Karpas-422 (cell line): ENCODE measurements at regions not wholly inside any gene's neighbourhood (a gene's known extent, or its start where the extent isn't known, plus 50 kb on each side); places are given as distances from the start of the nearest gene placed in this dataset.
"Not testable (repeated sequence)": the region's sequence is repeated elsewhere in the genome, so short reads cannot be mapped to it uniquely, and the experiment has no call there.

Source experiments
- DNase-seq: peaks from one replicate; pipeline ENCODE4 v3.0.0-alpha.2; 2015
- H2AFZ ChIP-seq: fragments of 200-600 bp; sonication (generic); 2 replicates; pipeline ENCODE4 v1.6.1; 2014; ENCODE audit warnings: antibody characterized with exemption, low read length, mixed read lengths
- H3K27ac ChIP-seq: fragments of 200-600 bp; sonication (generic); 2 replicates; pipeline ENCODE4 v1.5.1; 2014; ENCODE audit warnings: mild to moderate bottlenecking, low read length, moderate library complexity
- H3K27me3 ChIP-seq: fragments of 200-600 bp; sonication (generic); 2 replicates; pipeline ENCODE4 v1.6.1; 2014; ENCODE audit warnings: low read length, mixed read lengths
- H3K36me3 ChIP-seq: fragments of 200-600 bp; sonication (generic); 2 replicates; pipeline ENCODE4 v1.6.1; 2014; ENCODE audit warnings: low read length, mixed read lengths; ENCODE audit not compliant: insufficient read depth
- H3K4me1 ChIP-seq: fragments of 200-600 bp; sonication (generic); 2 replicates; pipeline ENCODE4 v1.6.1; 2014; ENCODE audit warnings: mild to moderate bottlenecking, low read length, mixed read lengths
- H3K4me2 ChIP-seq: fragments of 200-600 bp; sonication (generic); 2 replicates; pipeline ENCODE4 v1.6.1; 2014; ENCODE audit warnings: low read length, low read depth, mild to moderate bottlenecking; ENCODE audit not compliant: poor library complexity, severe bottlenecking
- H3K4me3 ChIP-seq: fragments of 200-600 bp; sonication (generic); 2 replicates; pipeline ENCODE4 v1.5.1; 2014; ENCODE audit warnings: mild to moderate bottlenecking, antibody characterized with exemption, low read length, mixed read lengths
- H3K79me2 ChIP-seq: fragments of 200-600 bp; sonication (generic); 2 replicates; pipeline ENCODE4 v1.6.1; 2014; ENCODE audit warnings: mild to moderate bottlenecking, low read length, mixed read lengths
- H3K9ac ChIP-seq: fragments of 200-600 bp; sonication (generic); 2 replicates; pipeline ENCODE4 v1.6.0; 2014; ENCODE audit warnings: low read length
- H3K9me2 ChIP-seq: fragments of 200-600 bp; sonication (generic), shearing (Covaris generic); replicated peaks from 2 replicates; pipeline ENCODE4 v1.6.0; 2014; ENCODE audit warnings: mild to moderate bottlenecking, low read length, moderate library complexity; ENCODE audit not compliant: insufficient read depth
- H3K9me3 ChIP-seq: fragments of 300-700, 200-600 bp; sonication (generic); 2 replicates; pipeline ENCODE4 v1.6.1; 2014; ENCODE audit warnings: low read length, mixed read lengths
- H4K20me1 ChIP-seq: fragments of 200-600 bp; sonication (generic); 2 replicates; pipeline ENCODE4 v1.6.1; 2014; ENCODE audit warnings: mild to moderate bottlenecking, antibody characterized with exemption, low read length, low read depth; ENCODE audit not compliant: insufficient read depth

GRCh38 chr13:22932632-22933412, 248.0 kb upstream of the SGCG start:
- H4K20me1 ChIP-seq, DNase-seq, H3K79me2 ChIP-seq, H3K4me1 ChIP-seq, H2AFZ ChIP-seq, H3K36me3 ChIP-seq, H3K27me3 ChIP-seq, H3K4me3 ChIP-seq, H3K9ac ChIP-seq, H3K9me3 ChIP-seq, H3K9me2 ChIP-seq, H3K27ac ChIP-seq, H3K4me2 ChIP-seq: not testable (repeated sequence)

GRCh38 chr13:22933571-22934181, 247.1 kb upstream of the SGCG start:
- no peaks in the 10 kb centered on the region for H3K4me1 ChIP-seq
- H3K27me3 ChIP-seq = no peaks in the 10 kb centered on the region
- no peaks in the 10 kb centered on the region for H3K9me2 ChIP-seq
- H3K36me3 ChIP-seq = no peaks in the 10 kb centered on the region
- H3K9me3 ChIP-seq = no peaks in the 10 kb centered on the region
- H2AFZ ChIP-seq = no peak overlapping the region
- H3K4me3 ChIP-seq = no peak overlapping the region
- H3K79me2 ChIP-seq = no peaks in the 10 kb centered on the region
- no peak for DNase-seq
- H3K27ac ChIP-seq = no peak overlapping the region
- H3K9ac ChIP-seq = no peak overlapping the region
- no peak overlapping the region for H3K4me2 ChIP-seq
- H4K20me1 ChIP-seq = no peaks in the 10 kb centered on the region

- no peaks in the 10 kb centered on the region for H4K20me1 ChIP-seq
- H3K4me1 ChIP-seq = no peaks in the 10 kb centered on the region
- H3K4me3 ChIP-seq = no peak overlapping the region
- no peak overlapping the region for H2AFZ ChIP-seq
- no peak for DNase-seq
- no peaks in the 10 kb centered on the region for H3K9me3 ChIP-seq
- no peaks in the 10 kb centered on the region for H3K9me2 ChIP-seq
- no peaks in the 10 kb centered on the region for H3K36me3 ChIP-seq
- no peaks in the 10 kb centered on the region for H3K27me3 ChIP-seq
- no peak overlapping the region for H3K27ac ChIP-seq
- no peak overlapping the region for H3K9ac ChIP-seq
- H3K4me2 ChIP-seq = no peak overlapping the region
- H3K79me2 ChIP-seq = no peaks in the 10 kb centered on the region
Measured at GRCh38 chr13:22934744-22935523, 245.8 kb upstream of the SGCG start.

GRCh38 chr13:22936228-22936627, 244.6 kb upstream of the SGCG start:
- no peaks in the 10 kb centered on the region for H3K36me3 ChIP-seq
- H2AFZ ChIP-seq = no peak overlapping the region
- no peak overlapping the region for H3K4me2 ChIP-seq
- no peaks in the 10 kb centered on the region for H3K4me1 ChIP-seq
- DNase-seq = no peak
- no peak overlapping the region for H3K27ac ChIP-seq
- H3K9me2 ChIP-seq = no peaks in the 10 kb centered on the region
- no peak overlapping the region for H3K9ac ChIP-seq
- H3K4me3 ChIP-seq = no peak overlapping the region
- H3K27me3 ChIP-seq = no peaks in the 10 kb centered on the region
- H3K9me3 ChIP-seq = no peaks in the 10 kb centered on the region
- H3K79me2 ChIP-seq = no peaks in the 10 kb centered on the region
- H4K20me1 ChIP-seq = no peaks in the 10 kb centered on the region

GRCh38 chr13:22937241-22937640, 243.5 kb upstream of the SGCG start:
- H3K4me2 ChIP-seq = no peak overlapping the region
- H3K9me2 ChIP-seq = no peaks in the 10 kb centered on the region
- no peaks in the 10 kb centered on the region for H3K9me3 ChIP-seq
- H3K79me2 ChIP-seq = no peaks in the 10 kb centered on the region
- H2AFZ ChIP-seq = no peak overlapping the region
- no peaks in the 10 kb centered on the region for H4K20me1 ChIP-seq
- H3K9ac ChIP-seq = no peak overlapping the region
- DNase-seq = no peak
- H3K27ac ChIP-seq = no peak overlapping the region
- H3K4me3 ChIP-seq = no peak overlapping the region
- no peaks in the 10 kb centered on the region for H3K36me3 ChIP-seq
- H3K27me3 ChIP-seq = no peaks in the 10 kb centered on the region
- no peaks in the 10 kb centered on the region for H3K4me1 ChIP-seq

- no peak overlapping the region for H3K9ac ChIP-seq
- no peaks in the 10 kb centered on the region for H3K79me2 ChIP-seq
- no peaks in the 10 kb centered on the region for H3K27me3 ChIP-seq
- H3K4me3 ChIP-seq = no peak overlapping the region
- no peaks in the 10 kb centered on the region for H3K36me3 ChIP-seq
- no peaks in the 10 kb centered on the region for H3K9me2 ChIP-seq
- H3K27ac ChIP-seq = no peak overlapping the region
- DNase-seq = no peak
- no peaks in the 10 kb centered on the region for H4K20me1 ChIP-seq
- H3K4me2 ChIP-seq = no peak overlapping the region
- H3K4me1 ChIP-seq = no peaks in the 10 kb centered on the region
- no peak overlapping the region for H2AFZ ChIP-seq
- no peaks in the 10 kb centered on the region for H3K9me3 ChIP-seq
Measured at GRCh38 chr13:22937953-22938352, 242.8 kb upstream of the SGCG start.

GRCh38 chr13:22938576-22938975, 242.2 kb upstream of the SGCG start:
- no peaks in the 10 kb centered on the region for H3K27me3 ChIP-seq
- no peak overlapping the region for H3K4me2 ChIP-seq
- no peak overlapping the region for H3K9ac ChIP-seq
- no peak overlapping the region for H3K27ac ChIP-seq
- H3K79me2 ChIP-seq = no peaks in the 10 kb centered on the region
- no peak overlapping the region for H3K4me3 ChIP-seq
- H3K9me3 ChIP-seq = no peaks in the 10 kb centered on the region
- no peaks in the 10 kb centered on the region for H3K9me2 ChIP-seq
- H4K20me1 ChIP-seq = no peaks in the 10 kb centered on the region
- DNase-seq = no peak
- H3K36me3 ChIP-seq = no peaks in the 10 kb centered on the region
- no peak overlapping the region for H2AFZ ChIP-seq
- no peaks in the 10 kb centered on the region for H3K4me1 ChIP-seq

- Histone ChIP-seq H3K9ac (no peak overlapping the region), H3K4me1 (no peaks in the 10 kb centered on the region), H3K9me3 (no peaks in the 10 kb centered on the region), H2AFZ (no peak overlapping the region), H3K27me3 (no peaks in the 10 kb centered on the region), H3K79me2 (no peaks in the 10 kb centered on the region), H3K4me2 (no peak overlapping the region), H3K27ac (no peak overlapping the region), H4K20me1 (no peaks in the 10 kb centered on the region), H3K36me3 (no peaks in the 10 kb centered on the region), H3K4me3 (no peak overlapping the region), H3K9me2 (no peaks in the 10 kb centered on the region)
- DNase-seq = no peak
Measured at GRCh38 chr13:22939157-22939556, 241.6 kb upstream of the SGCG start.
